Smooth muscle cell (in vitro differentiated cells): ENCODE measurements at regions not wholly inside any gene's neighbourhood (a gene's known extent, or its start where the extent isn't known, plus 50 kb on each side); places are given as distances from the start of the nearest gene placed in this dataset.

Experiments used
- DNase-seq: peaks from one replicate; lab custom pipeline; 2025; ENCODE audit not compliant: unreplicated experiment; lab: John Stamatoyannopoulos, UW
- H2AFZ ChIP-seq: fragments of 200-600 bp; sonication (generic); 2 replicates; pipeline ENCODE4 v1.6.0; 2016; ENCODE audit warnings: antibody characterized with exemption, low read depth, mild to moderate bottlenecking
- H3F3A ChIP-seq: fragments of 200-600 bp; sonication (generic); 2 replicates; pipeline ENCODE4 v1.6.0; 2017; ENCODE audit warnings: antibody characterized with exemption, low read depth
- H3K27ac ChIP-seq: fragments of 200-600 bp; sonication (generic); 2 replicates; pipeline ENCODE4 v1.5.1; 2016; ENCODE audit warnings: low read depth, mild to moderate bottlenecking
- H3K27me3 ChIP-seq: fragments of 200-600 bp; sonication (generic); 2 replicates; pipeline ENCODE4 v1.6.1; 2016; ENCODE audit warnings: low read depth, mild to moderate bottlenecking
- H3K36me3 ChIP-seq: fragments of 200-600 bp; sonication (generic); 2 replicates; pipeline ENCODE4 v1.5.1; 2016; ENCODE audit warnings: low read depth
- H3K4me1 ChIP-seq: fragments of 200-600 bp; sonication (generic); 2 replicates; pipeline ENCODE4 v1.5.1; 2016; ENCODE audit warnings: low read depth
- H3K4me2 ChIP-seq: fragments of 200-600 bp; sonication (generic); 2 replicates; pipeline ENCODE4 v1.6.0; 2016; ENCODE audit warnings: mild to moderate bottlenecking
- H3K4me3 ChIP-seq: fragments of 200-600 bp; sonication (generic); 2 replicates; pipeline ENCODE4 v1.5.1; 2016; ENCODE audit warnings: mild to moderate bottlenecking
- H3K79me2 ChIP-seq: fragments of 200-600 bp; sonication (generic); 2 replicates; pipeline ENCODE4 v1.6.0; 2016; ENCODE audit warnings: low read depth, mild to moderate bottlenecking
- H3K9ac ChIP-seq: fragments of 200-600 bp; sonication (generic); 2 replicates; pipeline ENCODE4 v1.6.0; 2016; ENCODE audit warnings: low read depth
- H3K9me3 ChIP-seq: fragments of 200-600 bp; sonication (generic); replicated peaks from 2 replicates; pipeline ENCODE4 v1.5.1; 2016; ENCODE audit warnings: low read depth
- H4K20me1 ChIP-seq: fragments of 200-600 bp; sonication (generic); 2 replicates; pipeline ENCODE4 v1.6.0; 2016; ENCODE audit warnings: low read depth
- WGBS: methylation state at CpG from one replicate; pipeline ENCODE4 v1.1.7; 2016; ENCODE audit warnings: low lambda C conversion rate; 5-methylcytosine and 5-hydroxymethylcytosine counted together
- TF ChIP-seq, protein P1 (sequence below): fragments of 200-600 bp; sonication (generic); IDR thresholded peaks from 2 replicates; pipeline ENCODE4 v1.5.1; 2017; ENCODE audit warnings: borderline replicate concordance, mild to moderate bottlenecking, antibody characterized with exemption; ENCODE audit not compliant: insufficient read depth, poor library complexity, severe bottlenecking

DNA sequence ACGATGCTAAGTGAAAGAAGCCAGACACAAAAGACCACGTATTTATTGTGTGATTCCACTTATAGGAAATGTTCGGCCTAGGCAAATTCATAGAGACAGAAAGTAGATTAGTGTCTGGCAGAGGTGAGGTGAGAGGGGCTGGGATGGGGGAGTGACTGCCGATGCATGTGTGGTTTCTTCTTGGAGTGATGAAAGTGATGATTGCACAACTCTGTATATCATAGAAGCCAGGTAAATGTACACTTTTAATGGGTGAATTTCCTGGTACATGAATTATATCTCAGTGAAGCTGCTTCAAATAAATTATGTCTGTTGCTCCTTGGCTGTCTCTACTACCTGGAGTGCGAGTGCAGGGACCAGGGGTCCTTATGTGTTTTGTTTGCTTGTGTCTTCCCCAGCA is 76.2 kb upstream of the PTCH1 start:
- TF ChIP-seq, protein P1, sequence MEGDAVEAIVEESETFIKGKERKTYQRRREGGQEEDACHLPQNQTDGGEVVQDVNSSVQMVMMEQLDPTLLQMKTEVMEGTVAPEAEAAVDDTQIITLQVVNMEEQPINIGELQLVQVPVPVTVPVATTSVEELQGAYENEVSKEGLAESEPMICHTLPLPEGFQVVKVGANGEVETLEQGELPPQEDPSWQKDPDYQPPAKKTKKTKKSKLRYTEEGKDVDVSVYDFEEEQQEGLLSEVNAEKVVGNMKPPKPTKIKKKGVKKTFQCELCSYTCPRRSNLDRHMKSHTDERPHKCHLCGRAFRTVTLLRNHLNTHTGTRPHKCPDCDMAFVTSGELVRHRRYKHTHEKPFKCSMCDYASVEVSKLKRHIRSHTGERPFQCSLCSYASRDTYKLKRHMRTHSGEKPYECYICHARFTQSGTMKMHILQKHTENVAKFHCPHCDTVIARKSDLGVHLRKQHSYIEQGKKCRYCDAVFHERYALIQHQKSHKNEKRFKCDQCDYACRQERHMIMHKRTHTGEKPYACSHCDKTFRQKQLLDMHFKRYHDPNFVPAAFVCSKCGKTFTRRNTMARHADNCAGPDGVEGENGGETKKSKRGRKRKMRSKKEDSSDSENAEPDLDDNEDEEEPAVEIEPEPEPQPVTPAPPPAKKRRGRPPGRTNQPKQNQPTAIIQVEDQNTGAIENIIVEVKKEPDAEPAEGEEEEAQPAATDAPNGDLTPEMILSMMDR: no peak
- Histone ChIP-seq H2AFZ (no peak overlapping the region), H3K9me3 (no peaks in the 10 kb centered on the region), H3K9ac (no peak overlapping the region), H3K4me3 (no peak overlapping the region), H3K4me2 (no peak overlapping the region), H4K20me1 (no peaks in the 10 kb centered on the region), H3K27me3 (no peaks in the 10 kb centered on the region), H3K79me2 (no peaks in the 10 kb centered on the region), H3K4me1 (no peaks in the 10 kb centered on the region), H3K36me3 (no peaks in the 10 kb centered on the region), H3F3A (no peaks in the 10 kb centered on the region), H3K27ac (no peak overlapping the region)
- WGBS: 90% methylated on average over 5 of the region's 5 CpGs
- DNase-seq: no peak

DNA sequence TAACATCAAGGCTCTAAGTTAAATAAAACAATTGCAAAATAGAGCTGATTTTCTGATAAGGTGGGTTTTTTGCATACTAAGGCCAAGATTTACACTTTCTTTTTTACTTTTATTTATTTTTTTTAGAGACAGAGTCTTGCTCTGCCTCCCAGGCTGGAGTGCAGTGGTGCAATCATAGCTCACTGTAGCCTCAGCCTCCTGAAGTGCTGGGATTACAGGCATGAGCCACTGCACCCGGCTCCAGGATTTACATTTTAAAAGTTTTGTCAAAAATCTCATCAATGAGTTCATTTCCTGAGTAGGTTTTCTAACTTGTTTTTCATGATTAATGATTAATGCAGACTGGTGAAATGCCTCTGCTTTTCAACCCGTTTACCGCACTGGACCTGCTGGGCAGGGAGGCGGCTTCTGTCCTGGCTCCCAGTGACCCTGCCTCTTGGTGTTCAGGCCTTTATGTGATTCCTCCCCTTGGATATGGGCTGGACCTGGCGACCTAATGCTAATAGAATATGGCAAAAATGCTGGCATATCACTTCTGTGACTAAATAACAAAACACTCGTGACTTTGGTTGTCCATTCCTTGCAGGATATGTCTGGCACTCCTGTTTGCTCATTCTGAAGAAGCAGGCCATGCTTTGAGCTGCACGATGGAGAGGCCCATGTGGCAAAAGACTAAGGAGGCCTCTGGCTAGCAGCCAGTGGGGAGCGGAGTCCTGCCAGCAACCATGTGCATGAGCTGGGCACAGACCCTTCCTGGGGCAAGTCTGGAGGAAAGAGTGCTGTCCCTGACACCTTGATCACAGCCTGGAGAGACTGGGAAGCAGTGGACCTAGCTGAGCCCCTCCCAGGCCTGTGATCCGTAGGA is 72.2 kb upstream of the PTCH1 start:
- WGBS: 79% methylated on average over 9 of the region's 9 CpGs
- Histone ChIP-seq H3K4me1 (no peaks in the 10 kb centered on the region), H3K9ac (no peak overlapping the region), H3K9me3 (no peaks in the 10 kb centered on the region), H3F3A (no peaks in the 10 kb centered on the region), H3K36me3 (no peaks in the 10 kb centered on the region), H3K4me2 (no peak overlapping the region), H4K20me1 (no peaks in the 10 kb centered on the region), H3K79me2 (no peaks in the 10 kb centered on the region), H3K4me3 (no peak overlapping the region), H3K27ac (no peak overlapping the region), H3K27me3 (no peaks in the 10 kb centered on the region), H2AFZ (no peak overlapping the region)
- DNase-seq: no peak
- TF ChIP-seq, protein P1: no peak

DNA sequence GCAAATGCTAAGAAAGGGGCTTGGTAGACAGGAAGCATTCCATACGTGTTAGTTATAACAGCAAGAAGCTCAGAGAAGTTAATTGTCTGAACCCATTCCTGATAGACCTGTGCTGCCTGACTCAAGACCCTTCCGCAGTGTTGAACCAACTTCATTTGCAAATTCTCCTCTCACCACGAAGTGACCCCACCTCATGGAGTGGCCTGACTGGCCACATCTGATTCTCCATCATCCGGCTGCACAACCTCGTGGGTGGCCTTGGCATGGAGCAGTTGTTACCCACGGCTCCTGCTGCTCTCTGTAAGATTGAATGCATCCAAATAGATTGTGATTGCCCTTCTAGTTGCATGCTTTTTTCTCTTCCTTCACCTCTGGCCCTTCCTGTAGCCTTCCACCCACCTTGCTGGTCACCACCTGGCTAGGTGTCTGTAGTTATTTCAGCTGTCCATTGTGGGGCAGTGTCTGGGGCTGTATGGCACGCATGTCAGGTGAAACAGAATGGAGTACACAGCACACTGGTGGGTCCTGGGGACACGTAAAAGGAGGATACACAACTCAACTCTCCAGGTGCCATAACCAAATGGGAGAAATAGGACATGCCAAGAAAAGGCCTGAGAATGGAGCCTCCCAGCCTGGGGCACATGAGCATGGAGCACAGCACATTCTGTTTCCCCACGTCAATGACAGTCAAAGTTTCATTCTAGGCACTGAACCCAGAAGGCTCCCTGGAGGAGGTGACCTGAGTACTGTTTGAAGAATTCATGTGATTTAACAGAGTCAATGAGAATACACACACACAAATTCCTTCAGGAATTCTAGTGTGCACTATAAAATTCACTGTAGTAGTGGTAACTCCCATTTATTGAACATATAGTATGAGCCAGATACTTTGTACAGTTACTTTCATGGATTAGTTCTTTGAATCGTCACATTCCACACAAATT is 70.5 kb upstream of the PTCH1 start:
- TF ChIP-seq, protein P1: no peak
- WGBS: 91% methylated on average over 10 of the region's 10 CpGs
- no peaks in the 10 kb centered on the region for H3K79me2 ChIP-seq

More for the DNA sequence above, 70.5 kb upstream of the PTCH1 start:
- Histone ChIP-seq H3K36me3 (no peaks in the 10 kb centered on the region), H3K4me2 (no peak overlapping the region), H3K4me3 (no peak overlapping the region), H3K9me3 (no peaks in the 10 kb centered on the region), H3K9ac (no peak overlapping the region), H3K4me1 (no peaks in the 10 kb centered on the region), H3K27ac (no peak overlapping the region), H3F3A (no peaks in the 10 kb centered on the region), H2AFZ (no peak overlapping the region), H3K27me3 (no peaks in the 10 kb centered on the region), H4K20me1 (no peaks in the 10 kb centered on the region)
- DNase-seq: no peak
